ENCODE measurements at regions not wholly inside any gene's neighbourhood (a gene's known extent, or its start where the extent isn't known, plus 50 kb on each side); places are given as distances from the start of the nearest gene placed in this dataset.

GRCh38 chr7:19224951-19225350, 79.7 kb upstream of the FERD3L start:
- no peak for TF ChIP-seq CTCF (conservative IDR thresholded peaks at IDR 0.05; ENCODE audit: low read depth, low read length)
- no peak for DNase-seq (ENCODE audit: low read depth)
- no peak overlapping the region for H3K4me3 ChIP-seq (ENCODE audit: low read depth, low read length)

- no peak for DNase-seq (ENCODE audit: low read depth)
- H3K4me3 ChIP-seq (ENCODE audit: low read depth, low read length), result no peak overlapping the region
- no peak for TF ChIP-seq CTCF (conservative IDR thresholded peaks at IDR 0.05; ENCODE audit: low read depth, low read length)
Measured at GRCh38 chr7:19215412-19215811, 70.2 kb upstream of the FERD3L start.

- H3K4me3 ChIP-seq (ENCODE audit: low read depth, low read length), result no peak overlapping the region
- TF ChIP-seq CTCF (conservative IDR thresholded peaks at IDR 0.05; ENCODE audit: low read depth, low read length), result no peak
- DNase-seq (ENCODE audit: low read depth), result no peak
Measured at GRCh38 chr7:19213746-19214145, 68.5 kb upstream of the FERD3L start.

GRCh38 chr7:19210893-19211413, 65.7 kb upstream of the FERD3L start:
- no peak for DNase-seq (ENCODE audit: low read depth)
- no peak for TF ChIP-seq CTCF (conservative IDR thresholded peaks at IDR 0.05; ENCODE audit: low read depth, low read length)
- no peak overlapping the region for H3K4me3 ChIP-seq (ENCODE audit: low read depth, low read length)

GRCh38 chr7:19209166-19209696, 64.0 kb upstream of the FERD3L start:
- no peak overlapping the region for H3K4me3 ChIP-seq (ENCODE audit: low read depth, low read length)
- DNase-seq (ENCODE audit: low read depth), result no peak
- TF ChIP-seq CTCF (conservative IDR thresholded peaks at IDR 0.05; ENCODE audit: low read depth, low read length), result no peak

GRCh38 chr7:19206721-19207120, 61.5 kb upstream of the FERD3L start:
- no peak for TF ChIP-seq CTCF (conservative IDR thresholded peaks at IDR 0.05; ENCODE audit: low read depth, low read length)
- H3K4me3 ChIP-seq (ENCODE audit: low read depth, low read length), result no peak overlapping the region
- no peak for DNase-seq (ENCODE audit: low read depth)

- DNase-seq (ENCODE audit: low read depth), result no peak
- TF ChIP-seq CTCF (conservative IDR thresholded peaks at IDR 0.05; ENCODE audit: low read depth, low read length), result no peak
- no peak overlapping the region for H3K4me3 ChIP-seq (ENCODE audit: low read depth, low read length)
Measured at GRCh38 chr7:19203686-19204085, 58.5 kb upstream of the FERD3L start.

All from epithelial cell of proximal tubule (primary cell).